Activated CD8-positive, alpha-beta memory T cell treated with anti-CD3 and anti-CD28 coated beads, Interleukin-2, amount 50 U/mL, for 48 hours (primary cell): ENCODE measurements at regions not wholly inside any gene's neighbourhood (a gene's known extent, or its start where the extent isn't known, plus 50 kb on each side); places are given as distances from the start of the nearest gene placed in this dataset.

Experiments
- DNase-seq: peaks from one replicate; pipeline ENCODE4 v3.0.0-alpha.2; 2020

GRCh38 chr5:141800617-141801016, 77.6 kb downstream of the PCDH1 start:
- DNase-seq: no peak

- DNase-seq: no peak
Measured at GRCh38 chr5:141799507-141800167, 78.6 kb downstream of the PCDH1 start.

GRCh38 chr5:141797425-141797824, 80.8 kb downstream of the PCDH1 start:
- no peak for DNase-seq

- DNase-seq: no peak
Measured at GRCh38 chr5:141795421-141795820, 82.8 kb downstream of the PCDH1 start.

GRCh38 chr5:141793881-141794280, 84.3 kb downstream of the PCDH1 start:
- DNase-seq: no peak

GRCh38 chr5:141793403-141793802, 84.8 kb downstream of the PCDH1 start:
- no peak for DNase-seq

- no peak for DNase-seq
Measured at GRCh38 chr5:141790630-141791029, 87.6 kb downstream of the PCDH1 start.

GRCh38 chr5:141789330-141789729, 88.9 kb downstream of the PCDH1 start:
- DNase-seq: no peak

GRCh38 chr5:141788296-141788970, 89.8 kb downstream of the PCDH1 start:
- no peak for DNase-seq

- DNase-seq: no peak
Measured at GRCh38 chr5:141787376-141787775, 90.8 kb downstream of the PCDH1 start.

GRCh38 chr5:141786700-141787099, 91.5 kb downstream of the PCDH1 start:
- DNase-seq: no peak

GRCh38 chr5:141785711-141786110, 92.5 kb downstream of the PCDH1 start:
- no peak for DNase-seq

GRCh38 chr5:141785135-141785534, 93.1 kb downstream of the PCDH1 start:
- DNase-seq: no peak

- no peak for DNase-seq
Measured at GRCh38 chr5:141784529-141784928, 93.7 kb downstream of the PCDH1 start.

GRCh38 chr5:141783947-141784296, 94.3 kb downstream of the PCDH1 start:
- DNase-seq: no peak

GRCh38 chr5:141783005-141783946, 94.9 kb downstream of the PCDH1 start:
- no peak for DNase-seq

- no peak for DNase-seq
Measured at GRCh38 chr5:141781910-141782309, 96.3 kb downstream of the PCDH1 start.

GRCh38 chr5:141780952-141781781, 97.0 kb downstream of the PCDH1 start:
- no peak for DNase-seq

GRCh38 chr5:141780240-141780951, 97.8 kb downstream of the PCDH1 start:
- no peak for DNase-seq

- no peak for DNase-seq
Measured at GRCh38 chr5:141779503-141779973, 97.5 kb upstream of the ARAP3 start.

- DNase-seq: no peak
Measured at GRCh38 chr5:141778683-141779082, 96.7 kb upstream of the ARAP3 start.

GRCh38 chr5:141778206-141778605, 96.2 kb upstream of the ARAP3 start:
- DNase-seq: no peak
